K562 (cell line): ENCODE measurements at regions not wholly inside any gene's neighbourhood (a gene's known extent, or its start where the extent isn't known, plus 50 kb on each side); places are given as distances from the start of the nearest gene placed in this dataset.

Source experiments
- ATAC-seq: fragments of 200-7000 bp; cut with Tn5 transposase; 3 replicates; pipeline ENCODE4 v1.9.1; 2020; ENCODE audit warnings: moderate library complexity
- BruUV-seq: library from RNA; stranded (reverse); fragments of 400-500 nt; replicated peaks from 2 replicates; lab custom pipeline; 2021; lab: Mats Ljungman, UMichigan
- CTCF ChIA-PET: fragments of 300-600 bp; formaldehyde crosslinking; extraction: SDS; loops from one replicate; lab custom pipeline; 2021; ENCODE audit warnings: low intra/inter-chr PET ratio; lab: Yijun Ruan, JAX
- POLR2A ChIA-PET: fragments of 300-600, 350-650 bp; sonication (Branson Sonifier 250); formaldehyde crosslinking; extraction: SDS; loops from one replicate; lab custom pipeline; 2021; ENCODE audit warnings: antibody characterized with exemption, inconsistent platforms; lab: Yijun Ruan, JAX
- DNase-seq, 4 experiments: peaks; one replicate each; pipeline versions ENCODE4 v3.0.0 to v3.0.0-alpha.2; 2011 to 2018; ENCODE audit warnings: low spot score in 3 of 4, mixed read lengths in 3 of 4; ENCODE audit errors: extremely low read depth in 1 of 4
- FAIRE-seq: peaks from 2 replicates; lab custom pipeline; 2011; peaks lifted over from hg19 to GRCh38; lab: Jason Lieb, UNC
- H2AFZ ChIP-seq: 2 replicates; pipeline ENCODE4 v1.6.0; 2011; ENCODE audit warnings: low read depth, low read length, control low read depth, inconsistent platforms
- H3K27ac ChIP-seq: fragments of 200-600 bp; 3 replicates; pipeline ENCODE4 v1.8.0; 2011; ENCODE audit warnings: low read depth, mild to moderate bottlenecking, control low read depth, inconsistent platforms, low read length, moderate library complexity, mixed read lengths; ENCODE audit errors: extremely low read depth
- H3K27me3 ChIP-seq, 2 experiments: fragments of 300-600 bp in 1 of 2; 2 replicates in 1 of 2; 3 replicates in 1 of 2; pipeline versions ENCODE4 v1.6.0 to v1.8.0; 2011; ENCODE audit warnings: inconsistent platforms in 2 of 2, low read length in 2 of 2, mild to moderate bottlenecking in 1 of 2, mixed read lengths in 1 of 2, moderate library complexity in 1 of 2; ENCODE audit not compliant: control insufficient read depth in 2 of 2, insufficient read depth in 2 of 2
- H3K36me3 ChIP-seq: fragments of 300-600 bp; 3 replicates; pipeline ENCODE4 v1.8.0; 2011; ENCODE audit warnings: mild to moderate bottlenecking, low read length, inconsistent platforms; ENCODE audit not compliant: control insufficient read depth, insufficient read depth
- H3K4me1 ChIP-seq, 2 experiments: fragments of 200-600 bp in 1 of 2; replicated peaks in 1 of 2; 2 replicates in 1 of 2; 3 replicates in 1 of 2; pipeline versions ENCODE4 v1.5.1 to v1.8.0; 2011; ENCODE audit warnings: inconsistent platforms in 2 of 2, low read length in 2 of 2, mild to moderate bottlenecking in 1 of 2, mixed read lengths in 1 of 2, moderate library complexity in 1 of 2; ENCODE audit not compliant: control insufficient read depth in 2 of 2, insufficient read depth in 2 of 2
- H3K4me2 ChIP-seq: 2 replicates; pipeline ENCODE4 v1.6.1; 2011; ENCODE audit warnings: low read length, control low read depth, inconsistent platforms, mixed read lengths; ENCODE audit not compliant: insufficient read depth
- H3K4me3 ChIP-seq: fragments of 200-600 bp; sonication (generic), shearing (Covaris generic); 2 replicates; pipeline ENCODE4 v1.5.1; 2016; ENCODE audit warnings: control low read depth, inconsistent platforms
- H3K79me2 ChIP-seq: fragments of 200-600 bp; 3 replicates; pipeline ENCODE4 v1.8.0; 2011; ENCODE audit warnings: low read length, inconsistent platforms; ENCODE audit not compliant: control insufficient read depth, insufficient read depth
- H3K9ac ChIP-seq, 2 experiments: 2 replicates each; pipeline versions ENCODE4 v1.6.0 to v1.6.1; 2011; ENCODE audit warnings: low read depth in 2 of 2, low read length in 2 of 2, control low read depth in 1 of 2, inconsistent platforms in 1 of 2, mild to moderate bottlenecking in 1 of 2, mixed read lengths in 1 of 2; ENCODE audit not compliant: insufficient read depth in 1 of 2
- H3K9me1 ChIP-seq: one replicate; pipeline ENCODE4 v1.6.0; 2011; ENCODE audit warnings: inconsistent platforms, mild to moderate bottlenecking, low read length, moderate library complexity; ENCODE audit not compliant: control insufficient read depth, insufficient read depth
- H3K9me3 ChIP-seq: replicated peaks from 2 replicates; pipeline ENCODE4 v1.5.1; 2011; ENCODE audit warnings: low read depth, low read length, inconsistent platforms; ENCODE audit not compliant: control insufficient read depth, insufficient read depth
- H4K20me1 ChIP-seq: replicated peaks from 2 replicates; pipeline ENCODE4 v1.6.1; 2011; ENCODE audit warnings: low read length, inconsistent platforms, mixed read lengths; ENCODE audit not compliant: control insufficient read depth, insufficient read depth
- CBX8 ChIP-seq: fragments of 200-600 bp; sonication (generic); IDR thresholded peaks from 2 replicates; pipeline ENCODE4 v1.6.1; 2012; ENCODE audit warnings: borderline replicate concordance, mixed run types, low read depth, mild to moderate bottlenecking, moderate library complexity, mixed read lengths, low read length, control low read depth, inconsistent platforms; ENCODE audit not compliant: poor library complexity, severe bottlenecking; ENCODE audit errors: extremely low read depth
- E2F6 ChIP-seq, 2 experiments: IDR thresholded peaks; 2 replicates each; pipeline ENCODE4 v1.6.1; 2011; ENCODE audit warnings: borderline replicate concordance in 1 of 2, control low read depth in 1 of 2, low read depth in 1 of 2, low read length in 1 of 2, mild to moderate bottlenecking in 1 of 2, mixed read lengths in 1 of 2, moderate library complexity in 1 of 2; ENCODE audit not compliant: insufficient read depth in 1 of 2, insufficient read length in 1 of 2, poor library complexity in 1 of 2, severe bottlenecking in 1 of 2; ENCODE audit errors: extremely low read depth in 1 of 2
- FOXK1 ChIP-seq: sonication (generic); formaldehyde crosslinking; IDR thresholded peaks from 2 replicates; pipeline ENCODE4 v1.8.0; 2022; ENCODE audit warnings: missing genetic modification reagents, mild to moderate bottlenecking, borderline replicate concordance
- GABPA ChIP-seq: fragments of 200-800 bp; sonication (Bioruptor generic); conservative IDR thresholded peaks from 2 replicates; pipeline ENCODE4 v1.6.1; 2016; ENCODE audit warnings: low read depth, missing genetic modification characterization, missing compliant biosample characterization
- IRF1 ChIP-seq: sonication (generic); formaldehyde crosslinking; IDR thresholded peaks from 2 replicates; pipeline ENCODE4 v1.8.0; 2022; ENCODE audit warnings: missing genetic modification reagents, mild to moderate bottlenecking, borderline replicate concordance
- KDM2B ChIP-seq: fragments of 250-450 bp; sonication (Bioruptor Pico); IDR thresholded peaks from 2 replicates; pipeline ENCODE4 v1.8.0; 2021; ENCODE audit warnings: mild to moderate bottlenecking, moderate library complexity
- NFATC3 ChIP-seq: fragments of 450-650 bp; IDR thresholded peaks from 2 replicates; pipeline ENCODE4 v1.6.1; 2017; ENCODE audit warnings: mild to moderate bottlenecking
- NR3C1 ChIP-seq: sonication (generic); formaldehyde crosslinking; IDR thresholded peaks from 2 replicates; pipeline ENCODE4 v1.8.1; 2022; ENCODE audit warnings: missing genetic modification reagents
- PTTG1 ChIP-seq: fragments of 450-650 bp; IDR thresholded peaks from 2 replicates; pipeline ENCODE4 v1.6.1; 2016; ENCODE audit warnings: low read depth, mild to moderate bottlenecking, missing genetic modification characterization, missing compliant biosample characterization
- SAFB ChIP-seq: fragments of 200-400 bp; formaldehyde crosslinking; IDR thresholded peaks from 2 replicates; pipeline ENCODE4 v1.6.1; 2017; ENCODE audit warnings: low read depth, low read length, borderline replicate concordance
- SNIP1 ChIP-seq: fragments of 450-650 bp; IDR thresholded peaks from 2 replicates; pipeline ENCODE4 v1.7.1; 2017; ENCODE audit warnings: low read depth, mild to moderate bottlenecking
- ZNF431 ChIP-seq: sonication (generic); formaldehyde crosslinking; IDR thresholded peaks from 2 replicates; pipeline ENCODE4 v1.8.0; 2022; ENCODE audit warnings: mild to moderate bottlenecking, missing genetic modification reagents
- ZNF511 ChIP-seq: sonication (generic); formaldehyde crosslinking; IDR thresholded peaks from 2 replicates; pipeline ENCODE4 v1.8.0; 2022; ENCODE audit warnings: mild to moderate bottlenecking, missing genetic modification reagents
- WGBS: fragments of 100-300 bp; shearing (Covaris generic); methylation state at CpG from one replicate; pipeline ENCODE4 v1.1.6; 2016; ENCODE audit warnings: low coverage, mixed read lengths; ENCODE audit not compliant: insufficient coverage; ENCODE audit errors: missing lambda C conversion rate; 5-methylcytosine and 5-hydroxymethylcytosine counted together
- in situ Hi-C: fragments of 300-500 bp; cut with MboI; formaldehyde crosslinking; loops from 4 replicates; pipeline ENCODE4 v1.15.0; 2018; ENCODE audit warnings: inconsistent platforms, mixed read lengths
- intact Hi-C: fragments of 100-400 bp; cut with micrococcal nuclease; formaldehyde crosslinking; loops from 2 replicates; pipeline ENCODE4 v1.14.2; 2022
- TF ChIP-seq, protein P1 (sequence below): sonication (generic); formaldehyde crosslinking; IDR thresholded peaks from 2 replicates; pipeline ENCODE4 v1.4.0; 2020; ENCODE audit warnings: mild to moderate bottlenecking, missing genetic modification reagents

DNA sequence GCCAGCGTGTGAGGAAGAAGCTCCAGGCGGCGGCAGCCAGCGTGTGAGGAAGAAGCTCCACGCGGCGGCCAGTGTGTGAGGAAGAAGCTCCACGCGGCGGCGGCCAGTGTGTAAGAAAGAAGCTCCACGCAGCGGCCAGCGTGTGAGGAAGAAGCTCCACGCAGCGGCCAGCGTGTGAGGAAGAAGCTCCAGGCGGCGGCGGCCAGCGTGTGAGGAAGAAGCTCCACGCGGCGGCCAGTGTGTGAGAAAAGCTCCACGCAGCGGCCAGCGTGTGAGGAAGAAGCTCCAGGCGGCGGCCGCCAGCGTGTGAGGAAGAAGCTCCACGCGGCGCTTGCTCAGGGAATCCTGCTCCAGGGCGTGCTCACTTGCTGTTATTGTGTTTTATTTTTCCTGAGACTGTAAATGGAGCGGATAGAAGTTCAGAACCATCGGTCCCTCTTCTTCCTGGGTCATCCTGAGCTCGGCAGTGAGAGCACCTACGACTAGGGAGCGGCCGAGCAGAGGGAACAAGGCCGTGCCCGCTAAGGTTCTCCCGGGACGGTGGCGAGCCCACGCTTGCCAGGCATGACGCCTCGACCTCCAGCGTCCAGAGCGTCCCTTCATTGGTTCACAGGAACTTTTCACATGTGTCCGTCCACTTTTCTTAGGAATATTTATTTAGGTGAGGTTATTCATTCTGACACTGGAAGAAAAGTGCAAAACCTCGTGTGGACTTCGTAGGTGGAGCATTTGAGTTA, 94.2 kb downstream of the TMEM18 start:
- POLR2A ChIA-PET: interaction anchor here (0.6 to 1.0 kb wide), 3 partner anchors 12 to 512 kb away, joined by 3 read pairs; no protein-coding TSS in a partner anchor
- intact Hi-C loops: no loop called here
- H3K27me3 ChIP-seq: peaks cover 27 to 66% of the 10 kb centered on the region in 2 experiments
- no peak overlapping the region for H3K4me3 ChIP-seq
- CTCF ChIA-PET: no interaction called here
- H3K9me1 ChIP-seq: no peaks in the 10 kb centered on the region
- peak overlapping the region; percentile 40; the same call in 1 of the 2 replicates for H3K4me2 ChIP-seq
- DNase-seq (peak in 1 of 4 experiments; percentile 6), FAIRE-seq (no peak), ATAC-seq (peak; percentile 52)
- in situ Hi-C loops: no loop called here
- H3K9ac ChIP-seq: peak overlapping the region in 1 of 2 experiments; percentile 18; a peak in 1 of 4 replicates
- H3K9me3 ChIP-seq: no peaks in the 10 kb centered on the region
- H2AFZ ChIP-seq: peak overlapping the region; percentile 41; the same call in 1 of the 2 replicates
- no peaks in the 10 kb centered on the region; the same call in 1 of the 2 replicates for H4K20me1 ChIP-seq
- H3K36me3 ChIP-seq: no peaks in the 10 kb centered on the region
- peaks cover 0 to 15% of the 10 kb centered on the region in 2 experiments; a peak in 2 of 5 replicates for H3K4me1 ChIP-seq
- 4% methylated on average over 50 of the region's 54 CpGs for WGBS
- H3K79me2 ChIP-seq: no peaks in the 10 kb centered on the region
- BruUV-seq: no TSS peak
- no peak overlapping the region for H3K27ac ChIP-seq
- peak; percentile 59; the same call in 1 of the 2 replicates for TF ChIP-seq SAFB
- TF ChIP-seq CBX8: peak; percentile 32
- peak; percentile 59; the same call in 1 of the 2 replicates for TF ChIP-seq ZNF511 (CRISPR knock-in tag)
- peak; percentile 79; the same call in 1 of the 2 replicates for TF ChIP-seq SNIP1
- 0 out of 2 replicates have a peak, but pooled peaks have one; percentile 22 for TF ChIP-seq ZNF431 (CRISPR knock-in tag)
- peak; percentile 55; the same call in 1 of the 2 replicates for TF ChIP-seq IRF1 (CRISPR knock-in tag)
- TF ChIP-seq NFATC3: peak; percentile 98
- 0 out of 2 replicates have a peak, but pooled peaks have one; percentile 44 for TF ChIP-seq FOXK1 (CRISPR knock-in tag)
- no peak for TF ChIP-seq GABPA (tag)
- TF ChIP-seq E2F6 (IDR thresholded peaks at IDR 0.05; ENCODE audit: borderline replicate concordance in 1 of 2, extremely low read depth in 1 of 2, insufficient read depth in 1 of 2, insufficient read length in 1 of 2, low read depth in 1 of 2, low read length in 1 of 2, poor library complexity in 1 of 2, severe bottlenecking in 1 of 2): peak in 1 of 2 experiments; percentile 62
- TF ChIP-seq, protein P1, sequence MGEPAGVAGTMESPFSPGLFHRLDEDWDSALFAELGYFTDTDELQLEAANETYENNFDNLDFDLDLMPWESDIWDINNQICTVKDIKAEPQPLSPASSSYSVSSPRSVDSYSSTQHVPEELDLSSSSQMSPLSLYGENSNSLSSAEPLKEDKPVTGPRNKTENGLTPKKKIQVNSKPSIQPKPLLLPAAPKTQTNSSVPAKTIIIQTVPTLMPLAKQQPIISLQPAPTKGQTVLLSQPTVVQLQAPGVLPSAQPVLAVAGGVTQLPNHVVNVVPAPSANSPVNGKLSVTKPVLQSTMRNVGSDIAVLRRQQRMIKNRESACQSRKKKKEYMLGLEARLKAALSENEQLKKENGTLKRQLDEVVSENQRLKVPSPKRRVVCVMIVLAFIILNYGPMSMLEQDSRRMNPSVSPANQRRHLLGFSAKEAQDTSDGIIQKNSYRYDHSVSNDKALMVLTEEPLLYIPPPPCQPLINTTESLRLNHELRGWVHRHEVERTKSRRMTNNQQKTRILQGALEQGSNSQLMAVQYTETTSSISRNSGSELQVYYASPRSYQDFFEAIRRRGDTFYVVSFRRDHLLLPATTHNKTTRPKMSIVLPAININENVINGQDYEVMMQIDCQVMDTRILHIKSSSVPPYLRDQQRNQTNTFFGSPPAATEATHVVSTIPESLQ (CRISPR knock-in tag): no peak
- TF ChIP-seq PTTG1 (tag): no peak
- TF ChIP-seq NR3C1: peak; percentile 35; the same call in 1 of the 2 replicates
- peak; percentile 97 for TF ChIP-seq KDM2B
